ENCODE measurements at regions not wholly inside any gene's neighbourhood (a gene's known extent, or its start where the extent isn't known, plus 50 kb on each side); places are given as distances from the start of the nearest gene placed in this dataset.

DNA sequence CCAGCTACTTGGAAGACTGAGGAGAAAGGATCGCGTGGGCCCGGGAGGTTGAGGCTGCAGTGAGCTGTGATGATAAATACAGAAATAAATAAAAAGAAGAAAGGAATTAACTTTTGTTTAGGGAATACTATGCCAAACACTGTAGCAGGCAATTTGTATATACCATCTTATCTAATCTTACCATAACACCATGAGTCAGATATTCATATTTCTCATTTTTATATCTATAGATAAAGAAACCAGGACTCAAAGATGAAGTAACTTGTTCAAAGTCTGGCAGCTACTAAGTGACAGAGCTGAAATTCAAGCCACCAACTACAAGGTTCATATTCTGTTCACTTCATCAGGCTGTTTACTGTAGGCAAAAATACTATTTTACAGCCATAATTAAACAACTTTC lies 119.2 kb upstream of the SLC39A10 start:
- TF ChIP-seq POLR2AphosphoS5 (IDR thresholded peaks at IDR 0.05), result no peak
- TF ChIP-seq, protein P1, sequence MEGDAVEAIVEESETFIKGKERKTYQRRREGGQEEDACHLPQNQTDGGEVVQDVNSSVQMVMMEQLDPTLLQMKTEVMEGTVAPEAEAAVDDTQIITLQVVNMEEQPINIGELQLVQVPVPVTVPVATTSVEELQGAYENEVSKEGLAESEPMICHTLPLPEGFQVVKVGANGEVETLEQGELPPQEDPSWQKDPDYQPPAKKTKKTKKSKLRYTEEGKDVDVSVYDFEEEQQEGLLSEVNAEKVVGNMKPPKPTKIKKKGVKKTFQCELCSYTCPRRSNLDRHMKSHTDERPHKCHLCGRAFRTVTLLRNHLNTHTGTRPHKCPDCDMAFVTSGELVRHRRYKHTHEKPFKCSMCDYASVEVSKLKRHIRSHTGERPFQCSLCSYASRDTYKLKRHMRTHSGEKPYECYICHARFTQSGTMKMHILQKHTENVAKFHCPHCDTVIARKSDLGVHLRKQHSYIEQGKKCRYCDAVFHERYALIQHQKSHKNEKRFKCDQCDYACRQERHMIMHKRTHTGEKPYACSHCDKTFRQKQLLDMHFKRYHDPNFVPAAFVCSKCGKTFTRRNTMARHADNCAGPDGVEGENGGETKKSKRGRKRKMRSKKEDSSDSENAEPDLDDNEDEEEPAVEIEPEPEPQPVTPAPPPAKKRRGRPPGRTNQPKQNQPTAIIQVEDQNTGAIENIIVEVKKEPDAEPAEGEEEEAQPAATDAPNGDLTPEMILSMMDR (IDR thresholded peaks at IDR 0.05), result no peak

All from suprapubic skin (tissue), 3 donors.